GM18868 (cell line): ENCODE measurements at regions not wholly inside any gene's neighbourhood (a gene's known extent, or its start where the extent isn't known, plus 50 kb on each side); places are given as distances from the start of the nearest gene placed in this dataset.

ENCODE experiments used
- ATAC-seq: cut with Tn5 transposase; IDR thresholded peaks from one replicate; pipeline ENCODE4 v1.9.1; 2021; ENCODE audit warnings: mild to moderate bottlenecking, moderate library complexity; ENCODE audit not compliant: unreplicated experiment

GRCh38 chr15:29611057-29611456 lies 211.2 kb downstream of the TJP1 start:
- no peak for ATAC-seq

- ATAC-seq: no peak
Measured at GRCh38 chr15:29601811-29602210, 220.5 kb downstream of the TJP1 start.

- no peak for ATAC-seq
Measured at GRCh38 chr15:29600262-29600661, 222.0 kb downstream of the TJP1 start.

GRCh38 chr15:29596266-29596665 lies 226.0 kb downstream of the TJP1 start:
- no peak for ATAC-seq

GRCh38 chr15:29593629-29594028 lies 228.6 kb downstream of the TJP1 start:
- no peak for ATAC-seq

GRCh38 chr15:29593111-29593510 lies 229.2 kb downstream of the TJP1 start:
- no peak for ATAC-seq

- ATAC-seq: no peak
Measured at GRCh38 chr15:29590701-29591100, 231.6 kb downstream of the TJP1 start.

GRCh38 chr15:29589975-29590374 lies 232.3 kb downstream of the TJP1 start:
- ATAC-seq: no peak

- no peak for ATAC-seq
Measured at GRCh38 chr15:29589416-29589815, 232.9 kb downstream of the TJP1 start.

GRCh38 chr15:29573197-29573838 lies 248.9 kb downstream of the TJP1 start:
- ATAC-seq: no peak

- ATAC-seq: no peak
Measured at GRCh38 chr15:29571792-29572431, 250.4 kb downstream of the TJP1 start.

- ATAC-seq: no peak
Measured at GRCh38 chr15:29570948-29571791, 251.1 kb downstream of the TJP1 start.

GRCh38 chr15:29570121-29570947 lies 251.9 kb downstream of the TJP1 start:
- ATAC-seq: no peak

- no peak for ATAC-seq
Measured at GRCh38 chr15:29569533-29570092, 252.7 kb downstream of the TJP1 start.

- ATAC-seq: no peak
Measured at GRCh38 chr15:29568840-29569532, 253.3 kb downstream of the TJP1 start.

GRCh38 chr15:29567336-29567735 lies 254.9 kb downstream of the TJP1 start:
- no peak for ATAC-seq

GRCh38 chr15:29566914-29567313 lies 255.4 kb downstream of the TJP1 start:
- no peak for ATAC-seq

GRCh38 chr15:29563112-29563511 lies 259.2 kb downstream of the TJP1 start:
- no peak for ATAC-seq

GRCh38 chr15:29560896-29561295 lies 261.4 kb downstream of the TJP1 start:
- ATAC-seq: no peak

GRCh38 chr15:29558261-29558660 lies 264.0 kb downstream of the TJP1 start:
- no peak for ATAC-seq
